ENCODE measurements at regions not wholly inside any gene's neighbourhood (a gene's known extent, or its start where the extent isn't known, plus 50 kb on each side); places are given as distances from the start of the nearest gene placed in this dataset.
"Not testable (repeated sequence)": the region's sequence is repeated elsewhere in the genome, so short reads cannot be mapped to it uniquely, and the experiment has no call there.

DNA sequence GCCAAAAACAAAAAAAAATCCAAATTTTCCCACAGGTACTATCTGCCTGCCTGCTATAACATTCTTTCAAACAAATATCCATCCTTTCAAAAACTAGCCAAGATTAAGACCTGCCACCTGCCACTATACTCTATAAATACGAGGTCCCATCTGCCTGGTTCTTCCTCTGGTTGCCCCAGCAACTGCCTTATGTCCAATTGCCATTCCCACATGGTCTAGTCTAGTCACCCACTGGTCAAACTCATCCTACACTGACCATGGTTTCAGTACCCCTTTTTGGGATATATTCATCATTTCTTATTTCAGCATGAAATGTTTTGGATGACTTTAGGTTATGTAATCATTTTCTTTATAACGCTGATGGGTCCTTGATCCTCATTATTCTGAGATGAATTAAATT is 95.1 kb upstream of the CCNG1 start:
- Mint-ChIP-seq H3K4me1 (ENCODE audit: low read depth) (no peaks in the 10 kb centered on the region), H3K36me3 (ENCODE audit: insufficient read depth) (no peaks in the 10 kb centered on the region), H3K27me3 (ENCODE audit: low read depth) (peaks cover 5% of the 10 kb centered on the region), H3K4me3 (no peak overlapping the region), H3K9me3 (no peaks in the 10 kb centered on the region)
- DNase-seq (no peak), ATAC-seq (no peak)

DNA sequence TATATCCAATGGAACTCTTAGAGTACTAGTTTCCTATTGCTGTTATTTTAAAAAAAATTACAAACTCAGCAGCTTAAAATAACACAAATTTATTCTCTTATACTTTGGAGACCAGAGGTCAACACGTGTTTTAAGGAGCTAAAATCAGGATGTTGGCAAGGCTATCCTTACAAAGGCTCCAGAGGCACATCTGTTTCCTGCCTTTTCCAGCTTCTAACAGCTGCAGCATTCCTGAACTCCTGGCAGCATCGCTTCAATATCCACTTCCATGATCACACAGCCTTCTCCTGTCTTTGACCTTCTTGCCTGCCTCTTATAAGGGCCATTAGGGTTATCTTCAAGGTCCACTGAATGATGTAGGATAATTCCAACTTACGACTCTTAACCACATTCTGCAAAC is 92.2 kb upstream of the CCNG1 start:
- Mint-ChIP-seq H3K9me3 (no peaks in the 10 kb centered on the region), H3K27me3 (ENCODE audit: low read depth) (peaks cover 5% of the 10 kb centered on the region), H3K36me3 (ENCODE audit: insufficient read depth) (no peaks in the 10 kb centered on the region), H3K4me3 (no peak overlapping the region), H3K4me1 (ENCODE audit: low read depth) (no peaks in the 10 kb centered on the region)
- ATAC-seq (no peak), DNase-seq (no peak)

DNA sequence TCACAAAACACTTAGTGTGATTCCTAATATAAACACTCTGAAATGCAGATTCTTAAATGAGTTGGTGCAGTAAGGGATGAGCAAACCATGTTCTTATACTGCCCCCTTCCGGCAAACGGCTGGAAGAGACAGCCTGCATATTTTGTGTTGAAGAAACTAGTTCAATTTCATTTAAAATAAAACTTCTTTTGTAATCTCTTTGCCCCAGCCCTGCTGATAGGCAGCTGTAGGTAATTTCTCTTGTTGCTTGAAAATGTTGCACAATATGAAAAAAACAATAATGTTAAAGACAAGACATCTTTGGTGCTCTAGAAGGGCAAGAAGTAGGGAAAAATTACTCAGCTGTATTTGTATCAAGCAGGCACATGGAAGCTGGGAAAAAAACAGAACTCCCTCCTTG is 89.7 kb upstream of the CCNG1 start:
- peak; percentile 12 for DNase-seq
- peaks cover 5% of the 10 kb centered on the region for H3K27me3 Mint-ChIP-seq (ENCODE audit: low read depth)
- no peak for ATAC-seq
- no peaks in the 10 kb centered on the region for H3K4me1 Mint-ChIP-seq (ENCODE audit: low read depth)
- H3K4me3 Mint-ChIP-seq: no peak overlapping the region
- no peaks in the 10 kb centered on the region for H3K36me3 Mint-ChIP-seq (ENCODE audit: insufficient read depth)
- H3K9me3 Mint-ChIP-seq: no peaks in the 10 kb centered on the region

DNA sequence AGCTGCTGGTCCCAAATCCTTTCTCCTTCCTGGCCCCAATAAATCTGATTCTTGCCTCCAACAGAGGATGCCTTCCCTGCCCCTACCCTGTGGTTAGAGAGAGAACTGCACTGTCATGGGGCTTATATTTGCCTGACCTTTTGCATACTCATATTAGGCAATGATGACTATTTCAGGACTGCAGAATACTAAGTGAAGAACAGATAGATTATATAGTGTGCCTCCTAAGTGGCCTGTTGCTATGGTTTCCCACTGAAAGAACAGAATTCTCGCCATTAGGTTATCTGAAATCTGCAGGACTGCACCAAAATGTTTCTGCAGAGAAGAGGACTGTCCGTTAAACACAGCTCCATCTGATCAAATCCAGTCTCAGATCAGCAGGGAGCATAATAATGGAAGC is 87.3 kb upstream of the CCNG1 start:
- Mint-ChIP-seq H3K27me3 (ENCODE audit: low read depth) (no peaks in the 10 kb centered on the region), H3K9me3 (no peaks in the 10 kb centered on the region), H3K4me1 (ENCODE audit: low read depth) (no peaks in the 10 kb centered on the region), H3K4me3 (no peak overlapping the region), H3K36me3 (ENCODE audit: insufficient read depth) (no peaks in the 10 kb centered on the region)
- ATAC-seq (no peak), DNase-seq (no peak)

DNA sequence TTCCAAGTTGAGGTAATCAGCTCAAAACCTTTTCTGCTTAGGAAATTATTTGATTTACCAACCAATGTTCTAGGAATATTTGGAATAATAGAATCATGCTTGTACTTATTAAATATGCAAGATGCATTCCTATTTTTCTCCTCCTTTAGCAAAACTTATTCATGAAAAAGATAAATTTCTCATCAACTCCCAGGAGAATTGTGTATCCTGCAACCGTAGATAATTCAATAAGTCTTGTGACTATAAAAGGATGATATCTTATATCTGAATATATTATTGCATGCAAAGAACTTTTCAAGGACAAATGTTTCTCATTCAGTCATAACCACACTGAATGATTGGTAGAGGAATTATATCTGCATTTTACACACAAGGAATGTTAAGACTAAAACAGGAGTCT is 84.9 kb upstream of the CCNG1 start:
- ATAC-seq: no peak
- Mint-ChIP-seq H3K4me3 (no peak overlapping the region), H3K9me3 (no peaks in the 10 kb centered on the region), H3K27me3 (ENCODE audit: low read depth) (no peaks in the 10 kb centered on the region), H3K36me3 (ENCODE audit: insufficient read depth) (no peaks in the 10 kb centered on the region), H3K4me1 (ENCODE audit: low read depth) (no peaks in the 10 kb centered on the region)
- DNase-seq: no peak

DNA sequence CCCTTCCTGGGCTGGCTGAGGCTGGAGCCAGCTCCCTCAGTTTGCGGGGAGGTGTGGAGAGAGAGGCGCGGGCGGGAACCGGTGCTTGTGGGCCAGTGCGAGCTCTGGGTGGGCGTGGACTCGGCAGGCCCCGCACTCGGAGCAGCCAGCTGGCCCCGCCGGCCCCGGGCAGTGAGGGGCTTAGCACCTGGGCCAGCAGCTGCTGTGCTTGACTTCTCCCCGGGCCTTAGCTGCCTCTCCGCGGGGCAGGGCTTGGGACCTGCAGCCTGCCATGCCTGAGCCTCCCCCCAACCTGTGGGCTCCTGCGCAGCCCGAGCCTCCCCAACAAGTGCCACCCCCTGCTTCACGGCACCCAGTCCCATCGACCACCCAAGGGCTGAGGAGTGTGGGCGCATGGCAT is 81.6 kb upstream of the CCNG1 start:
- not testable (repeated sequence) for ATAC-seq; H3K27me3 Mint-ChIP-seq (ENCODE audit: low read depth); H3K9me3 Mint-ChIP-seq; H3K36me3 Mint-ChIP-seq (ENCODE audit: insufficient read depth); H3K4me1 Mint-ChIP-seq (ENCODE audit: low read depth); DNase-seq; H3K4me3 Mint-ChIP-seq

DNA sequence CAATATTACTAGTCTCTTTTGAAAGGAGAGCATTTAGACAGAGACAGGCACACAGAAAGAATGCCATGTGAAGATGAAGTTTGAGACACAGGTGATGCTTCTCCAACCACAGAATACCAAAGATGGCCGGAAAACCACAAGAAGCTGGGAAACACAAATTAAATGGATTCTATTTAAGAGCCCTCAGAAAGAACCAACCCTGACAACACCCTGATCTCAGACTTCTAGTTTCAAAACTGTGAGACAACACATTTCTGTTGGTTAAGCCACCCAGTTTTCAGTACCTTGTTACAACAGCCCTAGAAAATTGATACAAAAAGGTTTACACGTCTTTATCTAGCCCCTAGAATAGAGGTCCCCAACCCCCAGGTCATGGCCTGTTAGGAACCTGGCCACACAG is 79.8 kb upstream of the CCNG1 start:
- ATAC-seq (no peak), DNase-seq (no peak)
- Mint-ChIP-seq H3K36me3 (ENCODE audit: insufficient read depth) (no peaks in the 10 kb centered on the region), H3K4me1 (ENCODE audit: low read depth) (no peaks in the 10 kb centered on the region), H3K4me3 (no peak overlapping the region), H3K9me3 (no peaks in the 10 kb centered on the region), H3K27me3 (ENCODE audit: low read depth) (no peaks in the 10 kb centered on the region)

DNA sequence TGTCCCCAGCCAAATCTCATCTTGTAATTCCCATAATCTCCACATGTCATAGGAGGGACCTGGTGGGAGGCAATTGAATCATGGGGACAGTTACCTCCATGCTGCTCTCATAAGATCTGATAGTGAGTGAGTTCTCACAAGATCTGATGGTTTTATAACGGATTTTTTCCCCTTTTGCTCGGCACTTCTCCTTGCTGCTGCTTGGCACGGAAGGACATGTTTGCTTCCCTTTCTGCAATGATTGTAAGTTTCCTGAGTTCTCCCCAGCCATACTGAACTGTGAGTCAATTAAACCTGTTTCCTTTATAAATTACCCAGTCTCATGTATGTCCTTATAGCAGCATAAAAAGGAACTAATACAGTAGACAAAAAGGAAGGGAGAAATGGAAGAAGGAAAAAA is 76.7 kb upstream of the CCNG1 start:
- no peak overlapping the region for H3K4me3 Mint-ChIP-seq
- H3K9me3 Mint-ChIP-seq: no peaks in the 10 kb centered on the region
- no peaks in the 10 kb centered on the region for H3K4me1 Mint-ChIP-seq (ENCODE audit: low read depth)
- H3K36me3 Mint-ChIP-seq (ENCODE audit: insufficient read depth): no peaks in the 10 kb centered on the region
- DNase-seq (no peak), ATAC-seq (no peak)
- H3K27me3 Mint-ChIP-seq (ENCODE audit: low read depth): peaks cover 2% of the 10 kb centered on the region

DNA sequence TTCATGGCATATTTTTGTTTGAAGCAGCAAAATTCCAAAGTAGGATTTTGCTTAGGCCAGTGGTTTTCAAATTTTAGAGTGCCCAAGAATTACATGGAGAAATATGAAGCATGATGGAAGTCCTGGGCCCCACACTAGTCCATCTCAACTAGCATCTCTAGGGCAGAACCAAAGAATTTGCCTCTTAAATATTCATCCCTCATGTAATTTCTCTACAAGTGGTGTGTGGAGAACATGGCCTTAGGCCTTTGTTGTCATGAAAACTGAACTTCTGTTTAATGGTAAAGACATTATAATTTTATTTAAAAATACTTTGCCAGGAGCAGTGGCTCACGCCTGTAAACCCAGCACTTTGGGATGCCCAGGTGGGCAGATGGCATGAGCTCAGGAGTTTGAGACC is 75.9 kb upstream of the CCNG1 start:
- H3K9me3 Mint-ChIP-seq: no peaks in the 10 kb centered on the region
- H3K4me3 Mint-ChIP-seq: no peak overlapping the region
- H3K4me1 Mint-ChIP-seq (ENCODE audit: low read depth): no peaks in the 10 kb centered on the region
- DNase-seq: no peak
- no peak for ATAC-seq
- H3K36me3 Mint-ChIP-seq (ENCODE audit: insufficient read depth): no peaks in the 10 kb centered on the region
- peaks cover 2% of the 10 kb centered on the region for H3K27me3 Mint-ChIP-seq (ENCODE audit: low read depth)

DNA sequence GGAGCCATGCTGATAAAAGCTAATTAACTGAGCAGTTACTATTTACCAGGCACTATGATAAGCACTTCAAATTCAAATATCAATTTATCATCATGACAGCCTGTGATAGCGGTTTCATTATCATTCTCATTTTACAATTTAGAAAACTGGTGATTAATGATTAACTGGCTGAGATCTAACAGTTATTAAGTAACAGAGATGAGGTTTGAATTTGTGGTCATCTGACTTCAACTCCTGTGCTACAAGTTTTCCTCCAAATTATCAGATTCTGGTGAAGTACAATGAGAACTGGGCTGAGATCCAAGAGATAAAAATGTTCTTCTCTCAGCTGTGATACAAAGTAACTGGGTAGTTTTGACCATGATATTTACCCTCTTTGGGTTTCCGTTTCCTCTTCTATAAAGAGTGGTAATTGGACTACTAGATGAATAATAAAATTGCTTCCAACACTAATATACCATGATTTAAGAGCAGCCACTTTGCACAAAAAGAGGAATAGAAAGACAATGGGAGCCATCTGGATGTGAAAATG is 74.5 kb upstream of the CCNG1 start:
- H3K27me3 Mint-ChIP-seq (ENCODE audit: low read depth): peaks cover 2% of the 10 kb centered on the region
- ATAC-seq (no peak), DNase-seq (no peak)
- no peaks in the 10 kb centered on the region for H3K36me3 Mint-ChIP-seq (ENCODE audit: insufficient read depth)
- H3K9me3 Mint-ChIP-seq: peaks cover 3% of the 10 kb centered on the region
- H3K4me1 Mint-ChIP-seq (ENCODE audit: low read depth): no peaks in the 10 kb centered on the region
- H3K4me3 Mint-ChIP-seq: no peak overlapping the region

DNA sequence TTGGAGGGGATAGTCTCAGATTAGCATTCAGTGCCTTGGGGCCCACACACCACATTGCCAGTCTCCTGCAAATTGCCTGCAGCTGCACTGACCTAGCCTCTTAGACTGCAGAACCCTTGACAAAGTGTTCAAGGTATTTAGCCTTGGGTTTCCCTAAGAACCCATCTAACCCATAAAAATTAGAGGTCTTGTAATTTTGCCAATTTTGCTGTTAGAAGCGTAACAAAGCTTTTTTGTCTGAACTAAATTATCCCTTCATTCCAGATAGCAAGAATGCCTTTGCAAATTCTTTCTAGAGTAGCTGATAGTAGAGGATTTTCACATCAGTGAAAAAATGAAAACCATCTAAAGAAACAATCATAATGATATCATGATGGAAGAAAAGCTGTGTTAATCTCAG is 74.0 kb upstream of the CCNG1 start:
- Mint-ChIP-seq H3K4me3 (no peak overlapping the region), H3K27me3 (ENCODE audit: low read depth) (peaks cover 2% of the 10 kb centered on the region), H3K36me3 (ENCODE audit: insufficient read depth) (no peaks in the 10 kb centered on the region), H3K9me3 (peaks cover 3% of the 10 kb centered on the region), H3K4me1 (ENCODE audit: low read depth) (no peaks in the 10 kb centered on the region)
- no peak for DNase-seq
- no peak for ATAC-seq

DNA sequence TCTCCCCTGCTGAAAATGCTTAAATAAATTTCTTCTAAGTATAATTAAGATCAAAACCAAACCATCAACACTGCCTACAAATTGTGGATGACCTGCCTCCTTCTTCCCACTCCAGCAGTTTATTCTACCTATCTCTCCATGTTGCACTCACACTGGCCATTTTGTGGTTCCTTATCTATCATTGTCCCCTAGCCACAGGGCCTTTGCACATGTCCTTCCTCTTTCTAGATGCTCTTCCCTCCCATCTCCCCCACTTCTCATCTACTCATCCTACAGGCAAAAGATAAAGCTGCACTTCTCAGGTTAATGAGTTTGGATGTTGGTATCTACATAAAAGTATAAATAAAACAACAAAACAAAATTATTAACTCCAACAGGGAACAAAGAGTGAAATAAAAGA is 70.6 kb upstream of the CCNG1 start:
- Mint-ChIP-seq H3K4me3 (no peak overlapping the region), H3K36me3 (ENCODE audit: insufficient read depth) (no peaks in the 10 kb centered on the region), H3K4me1 (ENCODE audit: low read depth) (no peaks in the 10 kb centered on the region), H3K9me3 (peaks cover 9% of the 10 kb centered on the region), H3K27me3 (ENCODE audit: low read depth) (peaks cover 2% of the 10 kb centered on the region)
- ATAC-seq (no peak), DNase-seq (no peak)

DNA sequence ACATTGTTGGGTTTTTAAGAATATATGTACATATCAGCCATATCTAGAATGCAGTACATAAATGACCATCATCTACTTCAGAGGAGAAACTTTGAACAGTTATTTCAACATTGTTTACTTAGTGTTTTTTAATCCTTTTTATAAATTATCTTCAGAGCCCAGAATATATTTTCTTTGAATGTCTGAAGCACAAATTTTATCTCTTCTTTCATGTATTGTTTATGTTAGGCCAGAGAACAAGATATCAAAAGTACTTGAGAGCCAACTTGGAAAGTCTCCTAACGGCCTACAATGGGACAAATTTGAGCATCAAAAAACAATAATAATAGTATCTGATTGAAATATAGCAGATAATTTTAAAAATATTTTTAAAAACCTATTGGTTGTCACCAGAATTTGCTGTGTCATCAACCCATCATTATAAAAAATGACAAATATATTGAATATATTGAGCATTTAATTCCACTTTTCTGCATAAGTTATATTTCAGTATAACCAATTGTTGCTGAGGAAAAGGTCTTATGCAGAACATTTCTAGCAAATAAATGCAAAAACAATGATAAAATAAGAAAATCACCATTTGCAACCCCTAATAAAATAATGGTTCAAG is 67.5 kb upstream of the CCNG1 start:
- peaks cover 11% of the 10 kb centered on the region for H3K9me3 Mint-ChIP-seq
- no peak for ATAC-seq
- no peak overlapping the region for H3K4me3 Mint-ChIP-seq
- DNase-seq: no peak
- peaks cover 2% of the 10 kb centered on the region for H3K27me3 Mint-ChIP-seq (ENCODE audit: low read depth)
- H3K4me1 Mint-ChIP-seq (ENCODE audit: low read depth): no peaks in the 10 kb centered on the region
- H3K36me3 Mint-ChIP-seq (ENCODE audit: insufficient read depth): no peaks in the 10 kb centered on the region

DNA sequence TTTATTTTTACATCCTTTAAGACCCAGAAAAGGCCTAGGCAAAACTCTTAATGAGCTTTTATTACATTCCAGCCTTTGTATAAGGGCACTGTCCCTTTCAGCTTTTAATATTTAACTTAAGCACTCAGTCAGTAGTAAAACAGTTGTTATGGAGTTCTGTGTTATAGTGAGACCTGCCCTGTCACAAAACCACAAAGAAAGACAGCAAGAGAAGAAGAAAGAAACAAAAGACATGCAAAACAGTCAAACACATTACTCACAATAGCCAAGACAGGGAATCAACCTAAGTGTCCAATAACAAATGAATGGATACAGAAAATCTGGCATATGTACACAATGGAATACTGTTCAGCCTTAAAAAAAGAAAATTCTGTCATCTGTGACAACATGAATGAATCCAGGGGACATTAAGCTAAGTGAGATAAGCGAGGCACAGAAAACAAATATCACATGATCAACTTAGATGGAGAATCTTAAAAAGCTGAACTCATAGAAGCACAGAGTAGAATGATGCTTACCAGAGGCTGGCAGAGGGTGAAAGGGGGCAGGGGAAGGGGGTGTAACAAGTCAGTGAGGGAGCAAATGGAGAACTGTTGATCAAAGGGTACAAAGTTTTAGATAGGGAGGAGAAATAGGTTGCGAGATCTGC is 63.8 kb upstream of the CCNG1 start:
- H3K4me3 Mint-ChIP-seq: no peak overlapping the region
- no peaks in the 10 kb centered on the region for H3K4me1 Mint-ChIP-seq (ENCODE audit: low read depth)
- ATAC-seq: no peak
- peaks cover 10% of the 10 kb centered on the region for H3K27me3 Mint-ChIP-seq (ENCODE audit: low read depth)
- peaks cover 8% of the 10 kb centered on the region for H3K9me3 Mint-ChIP-seq
- no peaks in the 10 kb centered on the region for H3K36me3 Mint-ChIP-seq (ENCODE audit: insufficient read depth)
- no peak for DNase-seq

DNA sequence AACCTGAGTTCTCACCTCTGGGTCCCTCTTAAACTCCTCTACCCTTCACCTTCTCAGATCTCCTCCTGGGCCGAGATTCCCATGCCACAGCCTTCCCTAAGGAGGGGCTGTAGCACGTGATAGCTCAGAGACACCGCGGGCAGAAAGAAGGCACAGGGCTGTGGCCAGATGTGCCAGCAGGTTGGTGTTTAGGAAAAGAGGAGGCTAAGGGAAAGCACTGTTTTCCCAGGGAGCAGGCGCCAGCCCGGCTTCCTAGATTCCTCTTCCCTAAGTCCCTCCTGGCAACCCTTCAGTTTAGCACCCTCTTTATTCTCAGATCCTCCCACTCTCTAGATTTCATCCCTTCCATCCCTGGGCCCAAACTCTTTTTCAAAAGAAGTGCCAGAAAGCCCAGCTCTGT is 59.4 kb upstream of the CCNG1 start:
- DNase-seq: no peak
- H3K9me3 Mint-ChIP-seq: no peaks in the 10 kb centered on the region
- no peaks in the 10 kb centered on the region for H3K4me1 Mint-ChIP-seq (ENCODE audit: low read depth)
- H3K27me3 Mint-ChIP-seq (ENCODE audit: low read depth): peaks cover 14% of the 10 kb centered on the region
- H3K36me3 Mint-ChIP-seq (ENCODE audit: insufficient read depth): no peaks in the 10 kb centered on the region
- no peak for ATAC-seq
- no peak overlapping the region for H3K4me3 Mint-ChIP-seq
